Keratinocyte (primary cell): ENCODE measurements at regions not wholly inside any gene's neighbourhood (a gene's known extent, or its start where the extent isn't known, plus 50 kb on each side); places are given as distances from the start of the nearest gene placed in this dataset.

ENCODE experiments used
- DNase-seq: peaks from one replicate; pipeline ENCODE4 v3.0.0-alpha.2; 2011; ENCODE audit warnings: low read depth, missing footprints, low spot score
- FAIRE-seq: peaks from 2 replicates; lab custom pipeline; 2011; peaks lifted over from hg19 to GRCh38; lab: Jason Lieb, UNC
- H2AFZ ChIP-seq: 2 replicates; pipeline ENCODE4 v1.6.0; 2012; ENCODE audit warnings: low read length, control low read depth, inconsistent platforms; ENCODE audit not compliant: control insufficient read depth
- H3K27ac ChIP-seq: 2 replicates; pipeline ENCODE4 v1.5.1; 2011; ENCODE audit warnings: low read length; ENCODE audit not compliant: control insufficient read depth, insufficient read depth
- H3K27me3 ChIP-seq: 3 replicates; pipeline ENCODE4 v1.6.0; 2011; ENCODE audit warnings: low read length; ENCODE audit not compliant: control insufficient read depth, insufficient read depth; ENCODE audit errors: extremely low read depth
- H3K36me3 ChIP-seq, 2 experiments: 2 replicates in 1 of 2; 3 replicates in 1 of 2; pipeline ENCODE4 v1.5.1; 2011; ENCODE audit warnings: low read length in 2 of 2, mild to moderate bottlenecking in 1 of 2; ENCODE audit not compliant: control insufficient read depth in 2 of 2, insufficient read depth in 2 of 2; ENCODE audit errors: extremely low read depth in 1 of 2
- H3K4me1 ChIP-seq: 3 replicates; pipeline ENCODE4 v1.5.1; 2011; ENCODE audit warnings: low read length; ENCODE audit not compliant: control insufficient read depth, insufficient read depth; ENCODE audit errors: extremely low read depth
- H3K4me2 ChIP-seq: 3 replicates; pipeline ENCODE4 v1.6.0; 2011; ENCODE audit warnings: low read depth, low read length; ENCODE audit not compliant: control insufficient read depth, insufficient read depth; ENCODE audit errors: extremely low read depth
- H3K4me3 ChIP-seq, 3 experiments: fragments of 200-600 bp in 1 of 3; sonication (generic) in 1 of 3; 2 replicates in 2 of 3; 3 replicates in 1 of 3; pipeline ENCODE4 v1.5.1; 2011 to 2016; ENCODE audit warnings: low read length in 3 of 3, mild to moderate bottlenecking in 3 of 3, control low read depth in 2 of 3, inconsistent platforms in 1 of 3, low read depth in 1 of 3, mixed read lengths in 1 of 3, mixed run types in 1 of 3, moderate library complexity in 1 of 3; ENCODE audit not compliant: control insufficient read depth in 2 of 3, insufficient read depth in 2 of 3; ENCODE audit errors: extremely low read depth in 1 of 3
- H3K79me2 ChIP-seq: 2 replicates; pipeline ENCODE4 v1.6.0; 2012; ENCODE audit warnings: low read length; ENCODE audit not compliant: control insufficient read depth, insufficient read depth
- H3K9ac ChIP-seq: 3 replicates; pipeline ENCODE4 v1.6.0; 2011; ENCODE audit warnings: low read length; ENCODE audit not compliant: control insufficient read depth, insufficient read depth; ENCODE audit errors: extremely low read depth
- H3K9me1 ChIP-seq: 3 replicates; pipeline ENCODE4 v1.6.0; 2011; ENCODE audit warnings: low read length; ENCODE audit not compliant: control insufficient read depth, insufficient read depth; ENCODE audit errors: extremely low read depth
- H3K9me3 ChIP-seq: 2 replicates; pipeline ENCODE4 v1.5.1; 2012; ENCODE audit warnings: low read depth, low read length; ENCODE audit not compliant: control insufficient read depth
- H4K20me1 ChIP-seq: 3 replicates; pipeline ENCODE4 v1.6.0; 2011; ENCODE audit warnings: low read length; ENCODE audit not compliant: control insufficient read depth, insufficient read depth; ENCODE audit errors: extremely low read depth
- EZH2 ChIP-seq: IDR thresholded peaks from one replicate; pipeline ENCODE4 v1.6.1; 2012; ENCODE audit warnings: inconsistent platforms, mild to moderate bottlenecking, low read length, moderate library complexity
- dilution Hi-C: fragments of 300-500 bp; cut with MboI; formaldehyde crosslinking; loops from one replicate; pipeline ENCODE4 v1.7.0; 2020; ENCODE audit warnings: low sequenced_read_pairs; ENCODE audit not compliant: extremely low pct_ligation_motif_present
- TF ChIP-seq, protein P1 (sequence below), 3 experiments: IDR thresholded peaks in 1 of 3; conservative IDR thresholded peaks in 1 of 3; optimal IDR thresholded peaks in 1 of 3; 2 replicates in 2 of 3; 3 replicates in 1 of 3; pipeline versions ENCODE3 to v1.5.1; 2011; ENCODE audit warnings: low read length in 3 of 3, mild to moderate bottlenecking in 3 of 3, moderate library complexity in 2 of 3, control low read depth in 1 of 3, inconsistent platforms in 1 of 3; ENCODE audit not compliant: insufficient read depth in 2 of 3; ENCODE audit errors: extremely low read depth in 1 of 3

DNA sequence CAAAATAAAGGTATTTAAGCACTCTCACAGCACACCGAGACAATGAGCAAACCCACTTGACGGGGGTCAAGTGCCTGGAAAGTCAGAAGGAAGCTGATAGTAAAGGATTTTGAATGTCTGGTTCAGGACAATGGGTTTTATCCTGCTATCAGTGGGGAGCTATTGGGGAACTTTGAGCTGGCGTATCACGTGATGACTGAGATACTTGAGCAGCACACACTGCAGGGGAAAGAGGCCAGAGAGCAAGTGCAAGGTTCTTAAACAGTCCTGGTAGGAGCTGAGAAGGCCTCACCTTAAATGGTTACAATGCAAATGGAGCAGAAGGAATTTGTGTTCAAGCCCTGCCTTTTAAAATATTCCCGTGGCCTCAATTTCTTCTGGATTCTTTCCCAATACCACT lies 225.3 kb downstream of the LACC1 start:
- DNase-seq (no peak), FAIRE-seq (no peak)
- Histone ChIP-seq H3K9ac (no peak overlapping the region), H3K4me2 (no peak overlapping the region), H3K79me2 (no peaks in the 10 kb centered on the region), H3K4me3 (no peak overlapping the region), H3K4me1 (peaks cover 17% of the 10 kb centered on the region), H4K20me1 (no peaks in the 10 kb centered on the region), H2AFZ (no peak overlapping the region), H3K9me1 (no peaks in the 10 kb centered on the region), H3K27ac (no peak overlapping the region), H3K27me3 (no peaks in the 10 kb centered on the region), H3K9me3 (no peaks in the 10 kb centered on the region), H3K36me3 (no peaks in the 10 kb centered on the region)
- dilution Hi-C loops, result no loop called here
- TF ChIP-seq, protein P1, sequence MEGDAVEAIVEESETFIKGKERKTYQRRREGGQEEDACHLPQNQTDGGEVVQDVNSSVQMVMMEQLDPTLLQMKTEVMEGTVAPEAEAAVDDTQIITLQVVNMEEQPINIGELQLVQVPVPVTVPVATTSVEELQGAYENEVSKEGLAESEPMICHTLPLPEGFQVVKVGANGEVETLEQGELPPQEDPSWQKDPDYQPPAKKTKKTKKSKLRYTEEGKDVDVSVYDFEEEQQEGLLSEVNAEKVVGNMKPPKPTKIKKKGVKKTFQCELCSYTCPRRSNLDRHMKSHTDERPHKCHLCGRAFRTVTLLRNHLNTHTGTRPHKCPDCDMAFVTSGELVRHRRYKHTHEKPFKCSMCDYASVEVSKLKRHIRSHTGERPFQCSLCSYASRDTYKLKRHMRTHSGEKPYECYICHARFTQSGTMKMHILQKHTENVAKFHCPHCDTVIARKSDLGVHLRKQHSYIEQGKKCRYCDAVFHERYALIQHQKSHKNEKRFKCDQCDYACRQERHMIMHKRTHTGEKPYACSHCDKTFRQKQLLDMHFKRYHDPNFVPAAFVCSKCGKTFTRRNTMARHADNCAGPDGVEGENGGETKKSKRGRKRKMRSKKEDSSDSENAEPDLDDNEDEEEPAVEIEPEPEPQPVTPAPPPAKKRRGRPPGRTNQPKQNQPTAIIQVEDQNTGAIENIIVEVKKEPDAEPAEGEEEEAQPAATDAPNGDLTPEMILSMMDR (optimal IDR thresholded peaks at IDR 0.05 in 1 of 3, IDR thresholded peaks at IDR 0.05 in 1 of 3, conservative IDR thresholded peaks at IDR 0.05 in 1 of 3; ENCODE audit: extremely low read depth in 1 of 3, insufficient read depth in 2 of 3, low read length in 3 of 3), result no peak

DNA sequence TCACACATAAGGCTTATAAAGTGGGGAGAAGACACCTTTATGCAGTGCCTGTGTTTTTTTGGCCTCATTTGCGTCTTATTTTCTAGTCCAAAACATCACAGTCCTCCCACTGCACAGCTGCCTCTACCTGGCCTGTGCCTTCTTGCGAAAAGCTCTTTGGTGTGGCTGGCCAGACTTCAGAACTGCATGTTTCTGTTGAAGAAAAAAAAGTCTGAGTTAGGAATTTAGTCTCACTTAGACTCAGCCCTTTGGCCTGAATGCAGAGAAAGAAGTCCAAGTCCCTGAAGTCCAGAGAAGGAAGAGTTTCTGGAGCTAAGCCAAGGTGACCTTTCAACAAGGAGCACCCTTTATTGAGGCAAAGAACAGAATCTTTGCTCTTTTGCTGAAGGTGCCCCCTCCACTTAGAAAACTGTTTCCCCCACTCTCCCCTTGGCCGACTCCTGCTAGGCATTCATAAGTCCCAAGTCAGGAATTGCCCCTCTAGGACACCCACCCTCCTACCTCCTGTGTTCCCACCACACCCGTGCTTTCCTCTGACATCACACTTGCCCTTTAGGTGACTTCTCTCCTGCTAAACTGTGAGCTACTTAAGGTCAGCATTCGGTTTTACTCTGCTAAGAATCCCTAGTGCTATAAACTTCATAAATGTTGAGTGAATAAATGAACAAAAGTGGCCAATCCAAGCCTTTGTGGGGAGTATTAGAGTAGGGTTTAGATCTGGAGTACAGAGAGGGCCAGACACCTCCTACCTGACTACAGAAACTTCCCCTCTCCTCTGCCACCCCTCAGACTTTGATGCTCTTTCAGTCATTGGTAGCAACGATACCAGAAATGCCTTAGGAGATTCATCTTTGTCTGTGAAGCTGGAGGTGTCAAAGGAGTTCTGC lies 226.8 kb downstream of the LACC1 start:
- dilution Hi-C loops, result no loop called here
- no peaks in the 10 kb centered on the region for H3K27me3 ChIP-seq
- H3K4me1 ChIP-seq, result peaks cover 17% of the 10 kb centered on the region
- TF ChIP-seq EZH2, result no peak
- TF ChIP-seq, protein P1 (optimal IDR thresholded peaks at IDR 0.05 in 1 of 3, IDR thresholded peaks at IDR 0.05 in 1 of 3, conservative IDR thresholded peaks at IDR 0.05 in 1 of 3; ENCODE audit: extremely low read depth in 1 of 3, insufficient read depth in 2 of 3, low read length in 3 of 3), result no peak
- no peaks in the 10 kb centered on the region for H3K9me3 ChIP-seq
- H3K4me2 ChIP-seq, result no peak overlapping the region
- no peaks in the 10 kb centered on the region for H4K20me1 ChIP-seq
- H3K79me2 ChIP-seq, result no peaks in the 10 kb centered on the region
- no peaks in the 10 kb centered on the region for H3K36me3 ChIP-seq
- H3K27ac ChIP-seq, result no peak overlapping the region
- no peak overlapping the region for H3K4me3 ChIP-seq
- H2AFZ ChIP-seq, result no peak overlapping the region
- H3K9ac ChIP-seq, result no peak overlapping the region
- no peaks in the 10 kb centered on the region for H3K9me1 ChIP-seq
- FAIRE-seq (no peak), DNase-seq (no peak)
